NOMO-1 treated with DMSO at 0.1 percent for 48 hours (cell line): ENCODE measurements at regions not wholly inside any gene's neighbourhood (a gene's known extent, or its start where the extent isn't known, plus 50 kb on each side); places are given as distances from the start of the nearest gene placed in this dataset.
"Not testable (repeated sequence)": the region's sequence is repeated elsewhere in the genome, so short reads cannot be mapped to it uniquely, and the experiment has no call there.

ENCODE experiments used
- DNase-seq: peaks from one replicate; lab custom pipeline; 2025; ENCODE audit not compliant: unreplicated experiment; lab: John Stamatoyannopoulos, UW

GRCh38 chr1:148361427-148362215 is 121.5 kb downstream of the PPIAL4G start:
- DNase-seq, result not testable (repeated sequence)

- DNase-seq, result no peak
Observed at GRCh38 chr1:148357037-148357436, 126.1 kb downstream of the PPIAL4G start.

GRCh38 chr1:148355976-148356375 is 127.1 kb downstream of the PPIAL4G start:
- no peak for DNase-seq

- DNase-seq, result no peak
Observed at GRCh38 chr1:148354913-148355308, 128.2 kb downstream of the PPIAL4G start.

- no peak for DNase-seq
Observed at GRCh38 chr1:148354284-148354912, 128.7 kb downstream of the PPIAL4G start.

GRCh38 chr1:148353461-148354283 is 129.4 kb downstream of the PPIAL4G start:
- no peak for DNase-seq

GRCh38 chr1:148352470-148353053 is 130.5 kb downstream of the PPIAL4G start:
- no peak for DNase-seq

- no peak for DNase-seq
Observed at GRCh38 chr1:148347781-148348180, 135.3 kb downstream of the PPIAL4G start.

- peak; percentile 11 for DNase-seq
Observed at GRCh38 chr1:148345659-148346151, 137.4 kb downstream of the PPIAL4G start.

GRCh38 chr1:148344651-148345050 is 138.5 kb downstream of the PPIAL4G start:
- DNase-seq, result not testable (repeated sequence)

GRCh38 chr1:148341729-148342128 is 141.4 kb downstream of the PPIAL4G start:
- not testable (repeated sequence) for DNase-seq

- not testable (repeated sequence) for DNase-seq
Observed at GRCh38 chr1:148336121-148336918, 146.8 kb downstream of the PPIAL4G start.

- DNase-seq, result peak; percentile 91
Observed at GRCh38 chr1:148334339-148335130, 148.6 kb downstream of the PPIAL4G start.

- DNase-seq, result no peak
Observed at GRCh38 chr1:148333875-148334338, 149.2 kb downstream of the PPIAL4G start.

- DNase-seq, result no peak
Observed at GRCh38 chr1:148328884-148329283, 154.2 kb downstream of the PPIAL4G start.

GRCh38 chr1:148325031-148325430 is 158.1 kb downstream of the PPIAL4G start:
- not testable (repeated sequence) for DNase-seq

GRCh38 chr1:148324465-148324864 is 158.6 kb downstream of the PPIAL4G start:
- DNase-seq, result not testable (repeated sequence)

- not testable (repeated sequence) for DNase-seq
Observed at GRCh38 chr1:148320079-148320478, 163.0 kb downstream of the PPIAL4G start.

- no peak for DNase-seq
Observed at GRCh38 chr1:148318904-148319242, 164.2 kb downstream of the PPIAL4G start.
